KMS-11 (cell line): ENCODE measurements at regions not wholly inside any gene's neighbourhood (a gene's known extent, or its start where the extent isn't known, plus 50 kb on each side); places are given as distances from the start of the nearest gene placed in this dataset.

Source experiments
- H2AFZ ChIP-seq: fragments of 200-600 bp; sonication (generic); 2 replicates; pipeline ENCODE4 v1.6.1; 2016; ENCODE audit warnings: antibody characterized with exemption, mixed run types, low read depth
- H3K27ac ChIP-seq: fragments of 200-600 bp; sonication (generic); 2 replicates; pipeline ENCODE4 v1.6.1; 2016; ENCODE audit warnings: mild to moderate bottlenecking, mixed run types
- H3K27me3 ChIP-seq: fragments of 200-600 bp; sonication (generic); 2 replicates; pipeline ENCODE4 v1.6.1; 2017; ENCODE audit warnings: mild to moderate bottlenecking, low read depth, mixed run types, moderate library complexity; ENCODE audit not compliant: insufficient read depth
- H3K36me3 ChIP-seq: fragments of 200-600 bp; sonication (generic); 2 replicates; pipeline ENCODE4 v1.6.1; 2017; ENCODE audit warnings: mild to moderate bottlenecking, mixed run types; ENCODE audit not compliant: insufficient read depth
- H3K4me1 ChIP-seq: fragments of 200-600 bp; sonication (generic); 2 replicates; pipeline ENCODE4 v1.6.1; 2016; ENCODE audit warnings: mild to moderate bottlenecking, low read depth, mixed run types; ENCODE audit not compliant: poor library complexity, severe bottlenecking
- H3K4me2 ChIP-seq: fragments of 200-600 bp; sonication (generic); 2 replicates; pipeline ENCODE4 v1.7.0; 2016; ENCODE audit warnings: mild to moderate bottlenecking, mixed run types
- H3K4me3 ChIP-seq: fragments of 200-600 bp; sonication (generic); IDR thresholded peaks from 2 replicates; pipeline ENCODE4 v1.6.1; 2017; ENCODE audit warnings: low read depth, low read length, mixed read lengths; ENCODE audit not compliant: insufficient read depth
- H3K79me2 ChIP-seq: fragments of 200-600 bp; sonication (generic); 2 replicates; pipeline ENCODE4 v1.6.1; 2016; ENCODE audit warnings: low read depth, mixed run types; ENCODE audit not compliant: insufficient read depth
- H3K9ac ChIP-seq: fragments of 200-600 bp; sonication (generic); 2 replicates; pipeline ENCODE4 v1.6.1; 2016; ENCODE audit warnings: mild to moderate bottlenecking, mixed run types
- H4K20me1 ChIP-seq: fragments of 200-600 bp; sonication (generic); 2 replicates; pipeline ENCODE4 v1.6.1; 2016; ENCODE audit warnings: mild to moderate bottlenecking, mixed run types; ENCODE audit not compliant: insufficient read depth
- TF ChIP-seq, protein P1 (sequence below): fragments of 200-600 bp; sonication (generic); conservative IDR thresholded peaks from 2 replicates; pipeline ENCODE4 v1.6.1; 2017; ENCODE audit warnings: low read depth, mild to moderate bottlenecking, antibody characterized with exemption, low read length, moderate library complexity, mixed read lengths

DNA sequence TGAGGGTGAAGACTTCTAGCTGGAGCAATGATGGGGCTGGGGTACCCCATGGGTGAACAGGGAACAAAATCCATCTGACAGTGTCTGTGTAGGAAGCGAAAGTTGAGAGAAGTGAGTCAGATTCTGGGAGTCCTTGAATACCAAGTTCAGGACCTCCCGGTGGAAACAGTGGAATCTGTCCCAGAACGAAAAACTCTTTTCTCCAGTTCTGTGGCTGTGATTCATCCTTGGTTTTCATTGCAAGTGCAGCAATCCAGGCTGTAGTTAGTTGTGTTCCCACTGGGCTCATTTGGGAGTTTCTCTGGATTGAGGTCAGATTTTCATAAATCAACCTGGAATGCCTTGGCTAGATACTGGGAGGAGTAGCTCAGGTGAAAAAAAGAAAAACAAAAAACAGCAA lies 120.7 kb downstream of the C12orf75 start:
- Histone ChIP-seq H4K20me1 (no peaks in the 10 kb centered on the region), H3K9ac (no peak overlapping the region), H3K27ac (no peak overlapping the region), H3K4me1 (no peaks in the 10 kb centered on the region), H3K79me2 (no peaks in the 10 kb centered on the region), H3K4me3 (no peak overlapping the region), H2AFZ (no peak overlapping the region), H3K4me2 (no peak overlapping the region), H3K36me3 (no peaks in the 10 kb centered on the region), H3K27me3 (no peaks in the 10 kb centered on the region)
- TF ChIP-seq, protein P1, sequence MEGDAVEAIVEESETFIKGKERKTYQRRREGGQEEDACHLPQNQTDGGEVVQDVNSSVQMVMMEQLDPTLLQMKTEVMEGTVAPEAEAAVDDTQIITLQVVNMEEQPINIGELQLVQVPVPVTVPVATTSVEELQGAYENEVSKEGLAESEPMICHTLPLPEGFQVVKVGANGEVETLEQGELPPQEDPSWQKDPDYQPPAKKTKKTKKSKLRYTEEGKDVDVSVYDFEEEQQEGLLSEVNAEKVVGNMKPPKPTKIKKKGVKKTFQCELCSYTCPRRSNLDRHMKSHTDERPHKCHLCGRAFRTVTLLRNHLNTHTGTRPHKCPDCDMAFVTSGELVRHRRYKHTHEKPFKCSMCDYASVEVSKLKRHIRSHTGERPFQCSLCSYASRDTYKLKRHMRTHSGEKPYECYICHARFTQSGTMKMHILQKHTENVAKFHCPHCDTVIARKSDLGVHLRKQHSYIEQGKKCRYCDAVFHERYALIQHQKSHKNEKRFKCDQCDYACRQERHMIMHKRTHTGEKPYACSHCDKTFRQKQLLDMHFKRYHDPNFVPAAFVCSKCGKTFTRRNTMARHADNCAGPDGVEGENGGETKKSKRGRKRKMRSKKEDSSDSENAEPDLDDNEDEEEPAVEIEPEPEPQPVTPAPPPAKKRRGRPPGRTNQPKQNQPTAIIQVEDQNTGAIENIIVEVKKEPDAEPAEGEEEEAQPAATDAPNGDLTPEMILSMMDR: no peak

DNA sequence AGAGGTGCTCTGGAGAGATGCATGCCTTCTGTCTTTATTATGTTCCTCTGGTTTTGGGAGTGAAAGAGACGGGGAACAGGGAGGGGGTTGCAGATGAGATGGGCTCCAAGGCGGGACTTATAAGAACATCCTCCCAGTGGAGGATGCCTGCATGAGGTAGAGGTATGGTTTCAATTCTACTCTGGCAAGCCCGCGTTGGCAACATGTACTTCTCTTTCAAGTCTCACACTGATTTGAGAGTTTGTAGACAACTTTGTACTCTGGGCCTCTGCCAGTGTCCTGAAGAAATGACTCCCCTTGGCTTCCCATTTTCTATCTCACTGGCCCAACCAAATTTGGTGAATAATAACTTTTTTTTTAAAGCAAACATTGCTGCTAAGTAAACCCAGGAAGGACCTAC lies 121.3 kb downstream of the C12orf75 start:
- no peaks in the 10 kb centered on the region for H3K27me3 ChIP-seq
- TF ChIP-seq, protein P1: no peak
- H3K4me1 ChIP-seq: no peaks in the 10 kb centered on the region
- H3K36me3 ChIP-seq: no peaks in the 10 kb centered on the region
- H3K79me2 ChIP-seq: no peaks in the 10 kb centered on the region
- no peak overlapping the region for H3K4me3 ChIP-seq
- H3K4me2 ChIP-seq: no peak overlapping the region
- no peaks in the 10 kb centered on the region for H4K20me1 ChIP-seq
- no peak overlapping the region for H3K9ac ChIP-seq
- H3K27ac ChIP-seq: no peak overlapping the region
- H2AFZ ChIP-seq: no peak overlapping the region

- no peak overlapping the region for H3K9ac ChIP-seq
- H4K20me1 ChIP-seq: no peaks in the 10 kb centered on the region
- H3K79me2 ChIP-seq: no peaks in the 10 kb centered on the region
- TF ChIP-seq, protein P1: no peak
- no peak overlapping the region for H3K4me3 ChIP-seq
- H3K4me2 ChIP-seq: no peak overlapping the region
- no peaks in the 10 kb centered on the region for H3K36me3 ChIP-seq
- H2AFZ ChIP-seq: no peak overlapping the region
- H3K4me1 ChIP-seq: no peaks in the 10 kb centered on the region
- H3K27me3 ChIP-seq: no peaks in the 10 kb centered on the region
- no peak overlapping the region for H3K27ac ChIP-seq
Measured at GRCh38 chr12:105453316-105453715, 122.8 kb downstream of the C12orf75 start.

DNA sequence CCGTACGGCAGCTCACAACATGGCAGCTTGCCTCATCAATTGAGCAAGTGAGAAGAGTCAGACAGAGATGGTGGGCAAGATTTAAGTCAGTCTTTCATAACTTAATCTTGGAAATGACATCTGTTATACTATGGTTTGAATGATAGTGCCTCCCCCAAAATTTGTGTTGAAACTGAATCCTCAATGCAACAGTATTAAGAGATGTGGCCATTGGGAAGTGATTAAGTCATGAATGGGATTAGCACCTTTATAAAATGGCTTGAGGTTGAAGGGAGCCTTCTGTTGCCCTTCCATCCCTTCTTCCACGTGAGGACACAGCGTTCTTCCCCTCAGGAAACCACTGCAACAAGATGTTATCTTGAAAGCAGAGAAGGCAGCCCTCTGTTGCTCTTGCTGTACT lies 124.2 kb downstream of the C12orf75 start:
- H3K4me2 ChIP-seq: no peak overlapping the region
- TF ChIP-seq, protein P1: no peak

DNA sequence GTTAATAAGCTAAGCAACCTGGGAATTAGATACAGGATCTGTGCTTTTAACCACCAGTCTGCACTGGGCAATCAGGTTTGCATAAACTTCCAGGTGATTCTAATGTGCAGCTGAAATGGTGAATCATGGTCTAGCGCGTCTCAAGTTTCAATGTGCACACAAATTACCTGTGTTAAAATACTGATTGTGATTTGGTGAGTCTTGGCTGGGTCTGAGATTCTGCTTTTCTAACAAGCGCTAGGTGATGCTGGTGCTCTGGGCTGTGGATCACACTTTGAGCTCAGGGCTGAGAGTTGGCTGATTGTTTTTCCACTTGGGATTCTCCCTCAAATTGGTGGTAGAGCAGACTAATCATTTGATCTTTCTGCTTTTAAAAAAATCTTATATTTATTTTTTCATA lies 124.8 kb downstream of the C12orf75 start:
- Histone ChIP-seq H3K4me3 (no peak overlapping the region), H3K27me3 (no peaks in the 10 kb centered on the region), H3K27ac (no peak overlapping the region), H3K4me1 (no peaks in the 10 kb centered on the region), H3K36me3 (no peaks in the 10 kb centered on the region), H2AFZ (no peak overlapping the region), H3K4me2 (no peak overlapping the region), H3K79me2 (no peaks in the 10 kb centered on the region), H3K9ac (no peak overlapping the region), H4K20me1 (no peaks in the 10 kb centered on the region)
- TF ChIP-seq, protein P1: no peak

More for the DNA sequence above, 124.2 kb downstream of the C12orf75 start:
- H3K27me3 ChIP-seq: no peaks in the 10 kb centered on the region
- H3K27ac ChIP-seq: no peak overlapping the region
- no peaks in the 10 kb centered on the region for H4K20me1 ChIP-seq
- H3K4me1 ChIP-seq: no peaks in the 10 kb centered on the region
- H3K79me2 ChIP-seq: no peaks in the 10 kb centered on the region
- H3K9ac ChIP-seq: no peak overlapping the region
- H3K36me3 ChIP-seq: no peaks in the 10 kb centered on the region
- H3K4me3 ChIP-seq: no peak overlapping the region
- H2AFZ ChIP-seq: no peak overlapping the region
